ENCODE measurements at regions not wholly inside any gene's neighbourhood (a gene's known extent, or its start where the extent isn't known, plus 50 kb on each side); places are given as distances from the start of the nearest gene placed in this dataset.

DNA sequence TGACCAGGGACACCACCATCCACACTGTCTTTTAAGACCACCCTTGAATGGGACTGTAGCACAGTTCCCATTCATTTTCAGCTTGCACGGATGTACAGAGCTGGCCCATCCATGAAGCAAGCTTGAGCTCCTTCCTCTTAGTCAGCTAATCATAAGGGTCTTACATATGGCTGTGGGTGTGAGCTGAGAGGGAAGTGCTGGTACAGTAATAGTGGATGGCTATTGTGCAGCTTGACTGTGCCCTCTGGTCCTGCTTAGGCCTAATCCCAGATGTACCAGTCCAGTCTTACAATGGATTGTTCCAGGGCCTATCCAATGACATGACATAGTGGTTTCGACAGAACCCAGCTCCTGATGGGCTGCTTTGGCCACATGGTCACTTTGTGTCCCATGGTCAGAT lies 96.9 kb upstream of the ZNF438 start:
- Histone ChIP-seq H3K79me2 (ENCODE audit: insufficient read depth) (no peaks in the 10 kb centered on the region), H3K36me3 (replicated peaks in 1 of 2; ENCODE audit: control insufficient read depth in 1 of 2, insufficient read depth in 2 of 2, low read length in 1 of 2) (no peaks in the 10 kb centered on the region), H3K9ac (no peak overlapping the region), H3K4me2 (no peak overlapping the region), H3K4me1 (ENCODE audit: control insufficient read depth in 1 of 2, insufficient read depth in 2 of 2, low read depth in 1 of 2, low read length in 1 of 2) (peaks cover 8 to 23% of the 10 kb centered on the region in 2 experiments; a peak in 2 of 4 replicates), H3K27me3 (ENCODE audit: insufficient read depth) (no peaks in the 10 kb centered on the region), H4K20me1 (ENCODE audit: insufficient read depth) (no peaks in the 10 kb centered on the region), H3K9me2 (no peaks in the 10 kb centered on the region), H3K9me3 (no peaks in the 10 kb centered on the region), H3F3A (replicated peaks; ENCODE audit: insufficient read depth) (no peaks in the 10 kb centered on the region), H3K27ac (ENCODE audit: low read depth in 2 of 2, low read length in 1 of 2) (peak overlapping the region; percentile 40 to 60; a peak in 3 of 4 replicates), H3K4me3 (ENCODE audit: low read depth in 2 of 2, low read length in 1 of 2) (no peak overlapping the region), H2AFZ (ENCODE audit: low read depth) (no peak overlapping the region)
- no peak for DNase-seq
- ChIA-PET POLR2A (no interaction called here), CTCF (interaction anchor here (0.7 kb wide), 1 partner anchor 97 kb away, joined by 3 read pairs; the partner anchor contains the start of gene ZNF438)
- WGBS (ENCODE audit: low lambda C conversion rate) = 100% methylated on average over 1 of the region's 2 CpGs
- TF ChIP-seq, protein P1, sequence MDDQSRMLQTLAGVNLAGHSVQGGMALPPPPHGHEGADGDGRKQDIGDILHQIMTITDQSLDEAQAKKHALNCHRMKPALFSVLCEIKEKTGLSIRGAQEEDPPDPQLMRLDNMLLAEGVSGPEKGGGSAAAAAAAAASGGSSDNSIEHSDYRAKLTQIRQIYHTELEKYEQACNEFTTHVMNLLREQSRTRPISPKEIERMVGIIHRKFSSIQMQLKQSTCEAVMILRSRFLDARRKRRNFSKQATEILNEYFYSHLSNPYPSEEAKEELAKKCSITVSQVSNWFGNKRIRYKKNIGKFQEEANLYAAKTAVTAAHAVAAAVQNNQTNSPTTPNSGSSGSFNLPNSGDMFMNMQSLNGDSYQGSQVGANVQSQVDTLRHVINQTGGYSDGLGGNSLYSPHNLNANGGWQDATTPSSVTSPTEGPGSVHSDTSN (IDR thresholded peaks at IDR 0.05) = no peak
- TF ChIP-seq, protein P2, sequence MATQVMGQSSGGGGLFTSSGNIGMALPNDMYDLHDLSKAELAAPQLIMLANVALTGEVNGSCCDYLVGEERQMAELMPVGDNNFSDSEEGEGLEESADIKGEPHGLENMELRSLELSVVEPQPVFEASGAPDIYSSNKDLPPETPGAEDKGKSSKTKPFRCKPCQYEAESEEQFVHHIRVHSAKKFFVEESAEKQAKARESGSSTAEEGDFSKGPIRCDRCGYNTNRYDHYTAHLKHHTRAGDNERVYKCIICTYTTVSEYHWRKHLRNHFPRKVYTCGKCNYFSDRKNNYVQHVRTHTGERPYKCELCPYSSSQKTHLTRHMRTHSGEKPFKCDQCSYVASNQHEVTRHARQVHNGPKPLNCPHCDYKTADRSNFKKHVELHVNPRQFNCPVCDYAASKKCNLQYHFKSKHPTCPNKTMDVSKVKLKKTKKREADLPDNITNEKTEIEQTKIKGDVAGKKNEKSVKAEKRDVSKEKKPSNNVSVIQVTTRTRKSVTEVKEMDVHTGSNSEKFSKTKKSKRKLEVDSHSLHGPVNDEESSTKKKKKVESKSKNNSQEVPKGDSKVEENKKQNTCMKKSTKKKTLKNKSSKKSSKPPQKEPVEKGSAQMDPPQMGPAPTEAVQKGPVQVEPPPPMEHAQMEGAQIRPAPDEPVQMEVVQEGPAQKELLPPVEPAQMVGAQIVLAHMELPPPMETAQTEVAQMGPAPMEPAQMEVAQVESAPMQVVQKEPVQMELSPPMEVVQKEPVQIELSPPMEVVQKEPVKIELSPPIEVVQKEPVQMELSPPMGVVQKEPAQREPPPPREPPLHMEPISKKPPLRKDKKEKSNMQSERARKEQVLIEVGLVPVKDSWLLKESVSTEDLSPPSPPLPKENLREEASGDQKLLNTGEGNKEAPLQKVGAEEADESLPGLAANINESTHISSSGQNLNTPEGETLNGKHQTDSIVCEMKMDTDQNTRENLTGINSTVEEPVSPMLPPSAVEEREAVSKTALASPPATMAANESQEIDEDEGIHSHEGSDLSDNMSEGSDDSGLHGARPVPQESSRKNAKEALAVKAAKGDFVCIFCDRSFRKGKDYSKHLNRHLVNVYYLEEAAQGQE (IDR thresholded peaks at IDR 0.05; ENCODE audit: low read depth, low read length) = no peak
- no peak for TF ChIP-seq TEAD4 (IDR thresholded peaks at IDR 0.05; ENCODE audit: borderline replicate concordance, insufficient read depth)
- TF ChIP-seq, protein P3, sequence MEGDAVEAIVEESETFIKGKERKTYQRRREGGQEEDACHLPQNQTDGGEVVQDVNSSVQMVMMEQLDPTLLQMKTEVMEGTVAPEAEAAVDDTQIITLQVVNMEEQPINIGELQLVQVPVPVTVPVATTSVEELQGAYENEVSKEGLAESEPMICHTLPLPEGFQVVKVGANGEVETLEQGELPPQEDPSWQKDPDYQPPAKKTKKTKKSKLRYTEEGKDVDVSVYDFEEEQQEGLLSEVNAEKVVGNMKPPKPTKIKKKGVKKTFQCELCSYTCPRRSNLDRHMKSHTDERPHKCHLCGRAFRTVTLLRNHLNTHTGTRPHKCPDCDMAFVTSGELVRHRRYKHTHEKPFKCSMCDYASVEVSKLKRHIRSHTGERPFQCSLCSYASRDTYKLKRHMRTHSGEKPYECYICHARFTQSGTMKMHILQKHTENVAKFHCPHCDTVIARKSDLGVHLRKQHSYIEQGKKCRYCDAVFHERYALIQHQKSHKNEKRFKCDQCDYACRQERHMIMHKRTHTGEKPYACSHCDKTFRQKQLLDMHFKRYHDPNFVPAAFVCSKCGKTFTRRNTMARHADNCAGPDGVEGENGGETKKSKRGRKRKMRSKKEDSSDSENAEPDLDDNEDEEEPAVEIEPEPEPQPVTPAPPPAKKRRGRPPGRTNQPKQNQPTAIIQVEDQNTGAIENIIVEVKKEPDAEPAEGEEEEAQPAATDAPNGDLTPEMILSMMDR (IDR thresholded peaks at IDR 0.05) = no peak
- no peak for TF ChIP-seq GATA2 (CRISPR knock-in tag; IDR thresholded peaks at IDR 0.05)
- TF ChIP-seq, protein P4, sequence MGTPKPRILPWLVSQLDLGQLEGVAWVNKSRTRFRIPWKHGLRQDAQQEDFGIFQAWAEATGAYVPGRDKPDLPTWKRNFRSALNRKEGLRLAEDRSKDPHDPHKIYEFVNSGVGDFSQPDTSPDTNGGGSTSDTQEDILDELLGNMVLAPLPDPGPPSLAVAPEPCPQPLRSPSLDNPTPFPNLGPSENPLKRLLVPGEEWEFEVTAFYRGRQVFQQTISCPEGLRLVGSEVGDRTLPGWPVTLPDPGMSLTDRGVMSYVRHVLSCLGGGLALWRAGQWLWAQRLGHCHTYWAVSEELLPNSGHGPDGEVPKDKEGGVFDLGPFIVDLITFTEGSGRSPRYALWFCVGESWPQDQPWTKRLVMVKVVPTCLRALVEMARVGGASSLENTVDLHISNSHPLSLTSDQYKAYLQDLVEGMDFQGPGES (IDR thresholded peaks at IDR 0.05; ENCODE audit: low read depth, low read length) = no peak
- TF ChIP-seq, protein P5, sequence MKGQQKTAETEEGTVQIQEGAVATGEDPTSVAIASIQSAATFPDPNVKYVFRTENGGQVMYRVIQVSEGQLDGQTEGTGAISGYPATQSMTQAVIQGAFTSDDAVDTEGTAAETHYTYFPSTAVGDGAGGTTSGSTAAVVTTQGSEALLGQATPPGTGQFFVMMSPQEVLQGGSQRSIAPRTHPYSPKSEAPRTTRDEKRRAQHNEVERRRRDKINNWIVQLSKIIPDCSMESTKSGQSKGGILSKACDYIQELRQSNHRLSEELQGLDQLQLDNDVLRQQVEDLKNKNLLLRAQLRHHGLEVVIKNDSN (IDR thresholded peaks at IDR 0.05; ENCODE audit: borderline replicate concordance, low read depth) = no peak
- TF ChIP-seq MXI1 (IDR thresholded peaks at IDR 0.05; ENCODE audit: low read depth, low read length) = no peak
- no peak for TF ChIP-seq JUND (IDR thresholded peaks at IDR 0.05)
- no peak for TF ChIP-seq RCOR1 (IDR thresholded peaks at IDR 0.05; ENCODE audit: low read length)
- no peak for TF ChIP-seq ELF1 (IDR thresholded peaks at IDR 0.05)
- no peak for TF ChIP-seq CHD2 (IDR thresholded peaks at IDR 0.05; ENCODE audit: low read length, partially characterized antibody)
- TF ChIP-seq, protein P6, sequence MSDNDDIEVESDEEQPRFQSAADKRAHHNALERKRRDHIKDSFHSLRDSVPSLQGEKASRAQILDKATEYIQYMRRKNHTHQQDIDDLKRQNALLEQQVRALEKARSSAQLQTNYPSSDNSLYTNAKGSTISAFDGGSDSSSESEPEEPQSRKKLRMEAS (IDR thresholded peaks at IDR 0.05; ENCODE audit: low read depth) = no peak
